NB4 (cell line): ENCODE measurements at regions not wholly inside any gene's neighbourhood (a gene's known extent, or its start where the extent isn't known, plus 50 kb on each side); places are given as distances from the start of the nearest gene placed in this dataset.

Source experiments
- DNase-seq: peaks from one replicate; pipeline ENCODE4 v3.0.0; 2010; ENCODE audit warnings: low read depth
- H3K4me3 ChIP-seq: one replicate; pipeline ENCODE4 v1.5.1; 2011; ENCODE audit warnings: mild to moderate bottlenecking, low read depth, low read length, moderate library complexity
- MYC ChIP-seq: IDR thresholded peaks from 2 replicates; pipeline ENCODE4 v1.6.1; 2011; ENCODE audit warnings: low read depth, low read length
- POLR2A ChIP-seq: IDR thresholded peaks from 2 replicates; pipeline ENCODE4 v1.6.1; 2011; ENCODE audit warnings: mild to moderate bottlenecking; ENCODE audit not compliant: insufficient read length; ENCODE audit errors: extremely low read depth
- TF ChIP-seq, protein P1 (sequence below): IDR thresholded peaks from one replicate; pipeline ENCODE4 v1.5.1; 2012; ENCODE audit warnings: low read depth, low read length
- TF ChIP-seq, protein P2 (sequence below): IDR thresholded peaks from 2 replicates; pipeline ENCODE4 v1.6.1; 2011; ENCODE audit warnings: low read depth, low read length

DNA sequence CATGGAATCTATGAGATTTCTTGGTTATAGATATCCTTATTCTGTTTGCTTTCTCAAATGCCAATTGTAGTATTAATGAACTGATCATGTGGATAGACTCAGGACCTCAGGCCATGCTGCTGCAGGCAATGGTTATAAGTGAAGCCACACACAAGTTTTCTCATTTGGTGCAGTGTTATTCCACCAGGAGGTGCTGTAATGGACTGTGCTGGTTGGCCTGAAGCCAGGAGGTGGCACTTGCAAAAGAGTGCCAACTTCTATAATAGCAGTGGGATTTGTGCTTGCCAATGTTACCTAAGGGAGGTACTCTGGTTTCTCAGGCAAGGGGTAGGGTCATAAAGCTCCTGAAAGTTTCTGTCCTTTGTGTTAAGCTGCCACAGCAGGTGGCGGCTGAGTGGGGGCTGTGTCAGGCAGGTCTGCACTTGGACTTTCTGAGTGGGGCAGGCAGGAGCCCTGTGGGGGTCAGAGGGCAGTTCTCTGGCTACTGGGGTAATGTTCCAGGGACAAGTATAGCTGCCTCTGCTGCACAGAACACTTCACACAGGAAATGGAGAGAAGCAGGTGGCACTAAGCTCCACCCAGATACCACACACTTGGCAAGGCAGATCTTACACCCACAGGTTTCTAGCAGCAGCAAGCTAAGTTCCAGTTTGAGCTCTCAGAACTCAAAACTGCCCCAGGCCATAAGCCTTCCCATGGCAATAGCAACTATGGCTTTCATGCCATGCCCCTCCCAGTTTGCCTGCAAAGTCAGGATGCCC is 352.6 kb upstream of the CWC22 start:
- no peak overlapping the region for H3K4me3 ChIP-seq
- TF ChIP-seq MYC (no peak), POLR2A (no peak)
- TF ChIP-seq, protein P1, sequence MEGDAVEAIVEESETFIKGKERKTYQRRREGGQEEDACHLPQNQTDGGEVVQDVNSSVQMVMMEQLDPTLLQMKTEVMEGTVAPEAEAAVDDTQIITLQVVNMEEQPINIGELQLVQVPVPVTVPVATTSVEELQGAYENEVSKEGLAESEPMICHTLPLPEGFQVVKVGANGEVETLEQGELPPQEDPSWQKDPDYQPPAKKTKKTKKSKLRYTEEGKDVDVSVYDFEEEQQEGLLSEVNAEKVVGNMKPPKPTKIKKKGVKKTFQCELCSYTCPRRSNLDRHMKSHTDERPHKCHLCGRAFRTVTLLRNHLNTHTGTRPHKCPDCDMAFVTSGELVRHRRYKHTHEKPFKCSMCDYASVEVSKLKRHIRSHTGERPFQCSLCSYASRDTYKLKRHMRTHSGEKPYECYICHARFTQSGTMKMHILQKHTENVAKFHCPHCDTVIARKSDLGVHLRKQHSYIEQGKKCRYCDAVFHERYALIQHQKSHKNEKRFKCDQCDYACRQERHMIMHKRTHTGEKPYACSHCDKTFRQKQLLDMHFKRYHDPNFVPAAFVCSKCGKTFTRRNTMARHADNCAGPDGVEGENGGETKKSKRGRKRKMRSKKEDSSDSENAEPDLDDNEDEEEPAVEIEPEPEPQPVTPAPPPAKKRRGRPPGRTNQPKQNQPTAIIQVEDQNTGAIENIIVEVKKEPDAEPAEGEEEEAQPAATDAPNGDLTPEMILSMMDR, result no peak
- TF ChIP-seq, protein P2, sequence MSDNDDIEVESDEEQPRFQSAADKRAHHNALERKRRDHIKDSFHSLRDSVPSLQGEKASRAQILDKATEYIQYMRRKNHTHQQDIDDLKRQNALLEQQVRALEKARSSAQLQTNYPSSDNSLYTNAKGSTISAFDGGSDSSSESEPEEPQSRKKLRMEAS, result no peak
- peak; percentile 17 for DNase-seq

DNA sequence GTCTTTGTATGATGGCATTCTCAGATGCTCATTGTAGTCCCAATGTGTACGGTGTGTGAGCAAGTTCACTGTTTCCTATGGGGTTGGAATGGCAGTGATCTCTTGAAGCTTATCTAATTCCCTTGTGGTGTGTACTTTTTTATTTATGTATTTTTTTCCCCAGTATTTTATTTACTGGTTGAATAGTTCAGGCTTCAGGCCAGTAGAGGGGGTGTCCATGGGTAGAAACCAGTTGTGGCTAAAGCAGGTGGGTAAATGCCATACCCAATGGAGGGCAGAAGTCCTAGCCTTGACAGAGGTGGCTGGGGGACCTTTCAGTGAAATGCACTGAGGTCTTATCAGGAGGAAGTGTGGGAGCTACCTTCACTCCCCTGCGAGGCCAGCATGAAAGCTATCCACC is 351.4 kb upstream of the CWC22 start:
- no peak for DNase-seq
- no peak overlapping the region for H3K4me3 ChIP-seq
- TF ChIP-seq POLR2A (no peak), MYC (no peak)
- TF ChIP-seq, protein P2, result no peak
- TF ChIP-seq, protein P1, result no peak

DNA sequence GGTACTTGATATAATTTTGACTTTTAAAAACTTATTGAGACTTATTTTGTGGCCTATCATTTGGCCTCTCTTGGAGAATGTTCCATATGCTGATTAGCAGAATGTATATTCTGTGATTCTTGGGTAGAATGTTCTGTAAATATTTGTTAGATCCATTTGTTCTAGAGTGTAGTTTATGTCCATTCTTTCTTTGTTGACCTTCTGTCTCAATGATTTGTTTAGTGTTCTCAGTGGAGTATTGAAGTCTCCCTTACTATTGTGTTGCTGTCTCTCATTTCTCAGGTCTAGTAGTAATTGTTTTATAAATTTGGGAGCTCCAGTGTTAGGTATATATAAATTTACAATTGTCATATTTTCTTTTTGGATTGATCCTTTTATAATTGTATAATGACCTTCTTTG is 349.6 kb upstream of the CWC22 start:
- no peak for DNase-seq
- no peak overlapping the region for H3K4me3 ChIP-seq
- TF ChIP-seq, protein P2, result no peak
- no peak for TF ChIP-seq POLR2A
- TF ChIP-seq, protein P1, result no peak
- TF ChIP-seq MYC, result no peak

DNA sequence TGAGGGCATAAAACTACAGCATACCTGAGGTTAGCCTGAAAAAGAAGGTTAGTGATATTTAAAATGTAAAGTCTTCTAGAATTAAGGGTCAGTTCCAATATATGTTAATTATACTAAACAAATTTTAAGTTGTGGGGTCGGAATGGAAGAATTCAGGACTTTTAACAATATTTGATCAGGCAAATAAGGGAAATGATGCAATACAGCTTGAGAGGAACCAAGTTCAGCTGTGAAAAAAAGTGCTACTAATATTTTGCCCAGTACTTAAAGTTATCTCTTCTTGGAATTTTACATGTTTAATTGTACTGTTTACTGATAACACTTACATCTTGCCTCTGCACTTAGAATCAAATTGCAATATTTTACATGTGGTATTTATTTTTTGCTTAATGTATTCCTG is 345.5 kb upstream of the CWC22 start:
- no peak overlapping the region for H3K4me3 ChIP-seq
- TF ChIP-seq, protein P1, result no peak
- TF ChIP-seq MYC (no peak), POLR2A (no peak)
- TF ChIP-seq, protein P2, result no peak
- DNase-seq, result no peak

DNA sequence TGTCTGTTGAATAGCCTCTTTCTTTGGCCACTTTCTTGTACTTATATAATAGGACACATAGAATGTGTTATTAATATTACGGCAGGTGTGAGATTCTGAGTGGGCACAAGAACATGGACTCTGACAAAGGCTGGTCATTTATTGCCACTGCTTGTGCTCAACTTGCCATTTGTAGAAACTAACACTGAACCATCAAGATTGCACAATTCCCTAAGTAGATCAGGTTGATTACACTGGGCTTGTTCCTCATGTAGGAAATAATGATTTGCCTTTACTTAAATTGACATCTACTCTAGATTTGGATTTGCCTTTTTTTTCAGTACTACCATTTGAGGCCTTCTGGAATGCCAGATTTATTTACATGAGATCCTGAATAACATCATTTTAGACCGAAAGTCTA is 342.7 kb upstream of the CWC22 start:
- H3K4me3 ChIP-seq, result no peak overlapping the region
- DNase-seq, result no peak
- TF ChIP-seq, protein P1, result no peak
- no peak for TF ChIP-seq MYC
- TF ChIP-seq, protein P2, result no peak
- TF ChIP-seq POLR2A, result no peak
